GM12878 (cell line): ENCODE measurements at regions not wholly inside any gene's neighbourhood (a gene's known extent, or its start where the extent isn't known, plus 50 kb on each side); places are given as distances from the start of the nearest gene placed in this dataset.

ENCODE experiments used
- CTCF ChIP-seq, 3 experiments: IDR thresholded peaks in 2 of 3; conservative IDR thresholded peaks in 1 of 3; 2 replicates each; pipeline ENCODE4 v1.5.1; 2011; ENCODE audit warnings: low read depth in 3 of 3, low read length in 3 of 3, mild to moderate bottlenecking in 3 of 3, control low read depth in 2 of 3, moderate library complexity in 2 of 3, inconsistent platforms in 1 of 3, mixed read lengths in 1 of 3; ENCODE audit not compliant: control insufficient read depth in 2 of 3, insufficient read depth in 1 of 3; ENCODE audit errors: extremely low read depth in 1 of 3
- JUNB ChIP-seq: IDR thresholded peaks from 2 replicates; pipeline ENCODE4 v1.6.1; 2016; ENCODE audit warnings: antibody characterized with exemption, mild to moderate bottlenecking
- ZNF207 ChIP-seq: fragments of 450-650 bp; IDR thresholded peaks from 2 replicates; pipeline ENCODE4 v1.6.1; 2014; ENCODE audit warnings: antibody characterized with exemption, mild to moderate bottlenecking, borderline replicate concordance

DNA sequence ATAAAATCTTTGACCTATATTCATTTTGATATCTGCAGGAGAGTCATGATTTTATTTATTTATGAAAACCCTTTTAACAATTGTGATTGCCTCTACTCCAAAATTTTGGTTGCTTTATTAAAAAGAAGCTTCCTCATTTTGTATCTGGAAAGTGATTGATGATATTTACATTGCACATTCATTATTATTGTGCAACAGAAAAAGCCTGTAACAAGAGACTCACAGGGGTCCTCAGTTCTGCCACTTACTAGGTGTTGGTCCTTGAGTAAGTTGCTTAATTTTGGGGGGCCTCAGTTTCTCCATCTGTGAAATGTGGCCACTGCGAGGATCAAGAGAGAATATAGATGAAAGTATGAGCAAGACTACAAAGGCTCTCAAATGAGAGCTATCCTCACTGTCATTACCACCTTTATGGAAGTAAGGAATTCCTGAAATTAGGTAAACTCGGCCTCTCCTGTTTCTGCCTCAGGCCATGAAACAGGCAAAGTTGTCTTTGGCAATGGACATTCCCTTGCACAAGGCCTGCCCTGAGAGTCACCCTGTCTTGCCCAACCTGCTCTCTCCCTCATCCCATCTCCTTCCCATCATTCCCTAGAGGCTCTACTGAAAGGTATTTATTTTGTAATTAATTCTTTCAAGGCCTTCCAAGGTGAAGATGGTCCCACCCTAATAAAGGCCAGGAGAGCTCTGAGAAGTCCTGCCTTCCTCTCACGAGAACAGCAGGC, 66.1 kb upstream of the ABLIM1 start:
- no peak for TF ChIP-seq CTCF (IDR thresholded peaks at IDR 0.05 in 2 of 3, conservative IDR thresholded peaks at IDR 0.05 in 1 of 3; ENCODE audit: control insufficient read depth in 2 of 3, extremely low read depth in 1 of 3, insufficient read depth in 1 of 3, low read depth in 3 of 3, low read length in 3 of 3)
- TF ChIP-seq JUNB, result no peak
- TF ChIP-seq ZNF207, result no peak
